PFSK-1 (cell line): ENCODE measurements at regions not wholly inside any gene's neighbourhood (a gene's known extent, or its start where the extent isn't known, plus 50 kb on each side); places are given as distances from the start of the nearest gene placed in this dataset.

ENCODE experiments used
- FOXP2 ChIP-seq: optimal IDR thresholded peaks from 2 replicates; pipeline ENCODE3; 2011; ENCODE audit warnings: borderline replicate concordance, control low read depth, inconsistent platforms; ENCODE audit not compliant: insufficient read depth; ENCODE audit errors: extremely low read length, extremely low read depth
- POLR2AphosphoS5 ChIP-seq: IDR thresholded peaks from 2 replicates; pipeline ENCODE4 v1.6.1; 2012; ENCODE audit warnings: low read depth, mild to moderate bottlenecking, control low read depth, low read length, moderate library complexity
- REST ChIP-seq, 2 experiments: IDR thresholded peaks; 2 replicates each; pipeline versions ENCODE4 v1.6.1 to v1.8.0; 2011 to 2012; ENCODE audit warnings: low read depth in 2 of 2, low read length in 2 of 2, control low read depth in 1 of 2, inconsistent platforms in 1 of 2, mild to moderate bottlenecking in 1 of 2, moderate library complexity in 1 of 2; ENCODE audit not compliant: insufficient read depth in 1 of 2
- SIN3A ChIP-seq: IDR thresholded peaks from 2 replicates; pipeline ENCODE4 v1.6.1; 2012; ENCODE audit warnings: mild to moderate bottlenecking, low read length, moderate library complexity, borderline replicate concordance; ENCODE audit not compliant: insufficient read depth
- TAF1 ChIP-seq: IDR thresholded peaks from 2 replicates; pipeline ENCODE4 v1.6.1; 2012; ENCODE audit warnings: low read length, control low read depth, borderline replicate concordance; ENCODE audit not compliant: insufficient read depth

- TF ChIP-seq POLR2AphosphoS5: no peak
Observed at GRCh38 chr12:127550271-127550670, 716.7 kb upstream of the TMEM132C start.

- no peak for TF ChIP-seq FOXP2
- no peak for TF ChIP-seq SIN3A
- no peak for TF ChIP-seq POLR2AphosphoS5
- TF ChIP-seq TAF1: no peak
- TF ChIP-seq REST (IDR thresholded peaks at IDR 0.05; ENCODE audit: insufficient read depth in 1 of 2, low read depth in 2 of 2, low read length in 2 of 2): no peak
Observed at GRCh38 chr12:127552838-127553237, 714.1 kb upstream of the TMEM132C start.

- TF ChIP-seq REST (IDR thresholded peaks at IDR 0.05; ENCODE audit: insufficient read depth in 1 of 2, low read depth in 2 of 2, low read length in 2 of 2) (no peak), TAF1 (no peak), SIN3A (no peak), POLR2AphosphoS5 (no peak), FOXP2 (no peak)
Observed at GRCh38 chr12:127555071-127555470, 711.9 kb upstream of the TMEM132C start.

GRCh38 chr12:127556231-127556886 lies 710.6 kb upstream of the TMEM132C start:
- no peak for TF ChIP-seq REST (IDR thresholded peaks at IDR 0.05; ENCODE audit: insufficient read depth in 1 of 2, low read depth in 2 of 2, low read length in 2 of 2)
- TF ChIP-seq POLR2AphosphoS5: no peak
- TF ChIP-seq FOXP2: no peak
- no peak for TF ChIP-seq SIN3A
- no peak for TF ChIP-seq TAF1

- TF ChIP-seq SIN3A (no peak), TAF1 (no peak), POLR2AphosphoS5 (no peak), REST (IDR thresholded peaks at IDR 0.05; ENCODE audit: insufficient read depth in 1 of 2, low read depth in 2 of 2, low read length in 2 of 2) (no peak), FOXP2 (no peak)
Observed at GRCh38 chr12:127558361-127558760, 708.6 kb upstream of the TMEM132C start.
